Skeletal muscle satellite cell (primary cell): ENCODE measurements at regions not wholly inside any gene's neighbourhood (a gene's known extent, or its start where the extent isn't known, plus 50 kb on each side); places are given as distances from the start of the nearest gene placed in this dataset.

Experiments used
- H3K27me3 ChIP-seq: 2 replicates; pipeline ENCODE4 v1.7.0; 2013; ENCODE audit warnings: low read length; ENCODE audit not compliant: control insufficient read depth, insufficient read depth
- H3K36me3 ChIP-seq: 2 replicates; pipeline ENCODE4 v1.7.0; 2013; ENCODE audit warnings: mild to moderate bottlenecking, control low read depth, low read length; ENCODE audit not compliant: insufficient read depth
- H3K4me1 ChIP-seq: 2 replicates; pipeline ENCODE4 v1.7.0; 2013; ENCODE audit warnings: low read length; ENCODE audit not compliant: control insufficient read depth, insufficient read depth
- H3K4me2 ChIP-seq: 2 replicates; pipeline ENCODE4 v1.7.0; 2013; ENCODE audit warnings: mild to moderate bottlenecking, low read length
- H3K4me3 ChIP-seq: 2 replicates; pipeline ENCODE4 v1.7.0; 2013; ENCODE audit warnings: low read length
- H3K9ac ChIP-seq: 2 replicates; pipeline ENCODE4 v1.7.0; 2013; ENCODE audit warnings: mild to moderate bottlenecking, low read depth, low read length, moderate library complexity
- H3K9me3 ChIP-seq: replicated peaks from 2 replicates; pipeline ENCODE4 v1.7.0; 2013; ENCODE audit warnings: mild to moderate bottlenecking, control low read depth, low read length

DNA sequence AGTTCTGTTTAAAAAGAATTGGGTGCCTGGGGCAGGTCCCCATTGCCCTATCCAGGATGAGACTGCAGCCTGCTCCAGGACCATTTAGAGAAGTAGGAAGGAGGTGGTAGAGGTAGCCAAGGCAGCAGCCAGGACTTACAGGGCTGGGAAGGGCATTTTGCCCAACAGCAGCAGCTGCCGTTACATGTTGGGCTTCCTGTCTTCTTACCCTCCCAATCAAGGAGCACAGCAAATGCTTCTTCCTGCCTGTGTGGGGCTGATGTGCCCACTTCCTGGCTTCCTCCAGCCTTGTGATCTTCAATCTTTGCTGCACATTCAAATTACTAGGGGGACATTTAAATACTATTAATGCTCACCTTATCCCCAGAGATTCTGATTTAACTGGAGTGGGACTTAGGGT, 112.0 kb downstream of the QPCT start:
- Histone ChIP-seq H3K27me3 (no peaks in the 10 kb centered on the region), H3K9me3 (no peaks in the 10 kb centered on the region), H3K4me2 (peak overlapping the region; percentile 46), H3K36me3 (no peaks in the 10 kb centered on the region), H3K4me3 (no peak overlapping the region), H3K9ac (no peak overlapping the region), H3K4me1 (peaks cover 50% of the 10 kb centered on the region)

- Histone ChIP-seq H3K4me2 (peak overlapping the region; percentile 46), H3K9me3 (no peaks in the 10 kb centered on the region), H3K4me3 (peak overlapping the region; percentile 20), H3K4me1 (peaks cover 50% of the 10 kb centered on the region), H3K27me3 (no peaks in the 10 kb centered on the region), H3K36me3 (no peaks in the 10 kb centered on the region), H3K9ac (peak overlapping the region; percentile 5)
These were observed 113.0 kb downstream of the QPCT start for GRCh38 chr2:37457401-37457901.

DNA sequence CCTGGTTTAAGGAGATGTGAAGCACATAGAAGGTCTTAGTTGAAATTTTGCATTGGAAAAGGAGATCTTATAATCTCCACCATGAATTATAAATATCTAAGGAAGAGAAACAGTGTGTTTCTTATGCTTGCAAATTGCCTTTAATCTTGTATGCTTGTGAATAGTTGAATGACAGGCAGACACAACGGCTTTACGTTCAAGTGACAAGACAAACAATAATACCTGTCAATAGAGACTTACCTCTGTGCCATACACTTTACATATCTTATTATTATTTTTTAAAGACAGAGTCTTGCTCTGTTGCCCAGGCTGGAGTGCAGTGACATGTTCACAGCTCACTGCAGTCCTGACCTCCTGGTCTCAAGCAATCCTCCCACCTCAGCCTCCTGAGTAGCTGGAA, 113.7 kb downstream of the QPCT start:
- H3K9me3 ChIP-seq: no peaks in the 10 kb centered on the region
- no peaks in the 10 kb centered on the region for H3K36me3 ChIP-seq
- H3K4me3 ChIP-seq: no peak overlapping the region
- H3K4me1 ChIP-seq: peaks cover 50% of the 10 kb centered on the region
- H3K4me2 ChIP-seq: peak overlapping the region; percentile 46
- no peaks in the 10 kb centered on the region for H3K27me3 ChIP-seq
- peak overlapping the region; percentile 5 for H3K9ac ChIP-seq

- Histone ChIP-seq H3K36me3 (no peaks in the 10 kb centered on the region), H3K9ac (peak overlapping the region; percentile 59), H3K27me3 (no peaks in the 10 kb centered on the region), H3K4me2 (peak overlapping the region; percentile 49), H3K4me1 (peaks cover 50% of the 10 kb centered on the region), H3K4me3 (peak overlapping the region; percentile 27), H3K9me3 (no peaks in the 10 kb centered on the region)
These were observed 114.9 kb downstream of the QPCT start for GRCh38 chr2:37459095-37459981.

- no peak overlapping the region for H3K4me3 ChIP-seq
- H3K9ac ChIP-seq: peak overlapping the region; percentile 5
- H3K36me3 ChIP-seq: no peaks in the 10 kb centered on the region
- peak overlapping the region; percentile 49 for H3K4me2 ChIP-seq
- H3K27me3 ChIP-seq: no peaks in the 10 kb centered on the region
- H3K9me3 ChIP-seq: no peaks in the 10 kb centered on the region
- peaks cover 50% of the 10 kb centered on the region for H3K4me1 ChIP-seq
These were observed 116.4 kb downstream of the QPCT start for GRCh38 chr2:37460896-37461229.

DNA sequence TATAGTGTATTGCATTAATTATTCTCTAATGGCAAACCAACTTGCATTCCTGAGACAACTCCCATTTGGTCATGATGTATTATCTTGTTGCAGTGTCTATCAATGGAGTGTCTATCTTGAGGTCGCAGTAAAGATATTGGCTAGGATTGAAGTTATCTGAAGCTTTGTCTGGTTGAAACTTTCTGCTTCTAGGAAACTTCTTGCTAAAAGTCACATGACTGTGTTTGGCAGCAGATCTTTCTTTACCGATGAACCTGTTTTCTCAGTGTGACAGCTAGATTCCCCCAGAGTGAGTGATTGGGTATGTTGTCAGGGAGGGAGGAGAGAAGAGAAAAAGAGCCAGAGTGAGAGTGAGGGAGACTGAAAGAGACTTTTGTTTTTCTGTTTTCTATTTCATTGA, 119.6 kb downstream of the QPCT start:
- Histone ChIP-seq H3K27me3 (no peaks in the 10 kb centered on the region), H3K9me3 (no peaks in the 10 kb centered on the region), H3K4me2 (no peak overlapping the region), H3K9ac (no peak overlapping the region), H3K36me3 (no peaks in the 10 kb centered on the region), H3K4me3 (no peak overlapping the region), H3K4me1 (peaks cover 20% of the 10 kb centered on the region)

GRCh38 chr2:37466533-37467222, 122.2 kb downstream of the QPCT start:
- H3K9ac ChIP-seq: no peak overlapping the region
- peaks cover 6% of the 10 kb centered on the region for H3K4me1 ChIP-seq
- no peaks in the 10 kb centered on the region for H3K9me3 ChIP-seq
- H3K4me3 ChIP-seq: no peak overlapping the region
- no peaks in the 10 kb centered on the region for H3K27me3 ChIP-seq
- no peaks in the 10 kb centered on the region for H3K36me3 ChIP-seq
- H3K4me2 ChIP-seq: no peak overlapping the region

GRCh38 chr2:37468170-37468569, 123.7 kb downstream of the QPCT start:
- Histone ChIP-seq H3K4me2 (no peak overlapping the region), H3K27me3 (no peaks in the 10 kb centered on the region), H3K9me3 (no peaks in the 10 kb centered on the region), H3K36me3 (no peaks in the 10 kb centered on the region), H3K9ac (no peak overlapping the region), H3K4me1 (peaks cover 19% of the 10 kb centered on the region), H3K4me3 (no peak overlapping the region)

DNA sequence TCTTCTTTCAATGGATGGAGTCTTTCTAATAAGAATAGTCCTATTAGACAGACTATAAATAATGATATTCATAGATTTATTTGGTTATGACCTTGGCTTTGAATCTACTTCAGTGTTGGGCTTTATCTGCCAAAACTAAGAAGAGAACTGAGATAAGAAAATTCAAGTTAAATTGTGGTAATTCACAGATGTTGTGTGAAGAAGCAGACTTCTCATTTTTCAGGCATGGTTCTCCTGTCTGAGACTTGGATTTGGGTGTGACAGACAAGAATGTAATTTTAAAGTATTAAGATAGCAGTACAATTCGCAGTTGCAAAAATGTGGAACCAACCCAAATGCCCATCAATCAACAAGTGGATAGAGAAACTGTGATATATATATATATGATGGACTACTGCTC, 124.7 kb downstream of the QPCT start:
- Histone ChIP-seq H3K36me3 (no peaks in the 10 kb centered on the region), H3K9ac (no peak overlapping the region), H3K27me3 (no peaks in the 10 kb centered on the region), H3K9me3 (no peaks in the 10 kb centered on the region), H3K4me1 (peaks cover 23% of the 10 kb centered on the region), H3K4me2 (no peak overlapping the region), H3K4me3 (no peak overlapping the region)

DNA sequence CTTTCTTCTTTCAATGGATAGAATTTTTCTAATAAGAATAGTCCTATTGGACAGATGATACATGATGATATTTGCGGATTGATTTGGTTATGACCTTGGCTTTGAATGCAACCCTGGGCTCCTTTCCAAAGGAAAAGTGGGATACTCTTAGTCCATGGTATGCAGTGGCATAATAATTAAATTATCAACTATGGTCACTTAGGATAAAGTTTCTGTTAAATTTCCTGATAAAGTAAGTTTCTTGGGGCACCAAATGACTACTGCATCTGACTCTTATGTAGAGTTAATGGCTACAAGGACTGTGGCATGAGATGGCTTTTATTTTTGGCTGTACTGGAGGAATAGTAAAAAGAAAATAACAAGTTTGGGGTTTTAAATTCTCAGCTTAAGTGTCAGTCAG, 126.7 kb downstream of the QPCT start:
- Histone ChIP-seq H3K27me3 (no peaks in the 10 kb centered on the region), H3K9ac (no peak overlapping the region), H3K9me3 (no peaks in the 10 kb centered on the region), H3K36me3 (no peaks in the 10 kb centered on the region), H3K4me3 (no peak overlapping the region), H3K4me1 (peaks cover 23% of the 10 kb centered on the region), H3K4me2 (no peak overlapping the region)

DNA sequence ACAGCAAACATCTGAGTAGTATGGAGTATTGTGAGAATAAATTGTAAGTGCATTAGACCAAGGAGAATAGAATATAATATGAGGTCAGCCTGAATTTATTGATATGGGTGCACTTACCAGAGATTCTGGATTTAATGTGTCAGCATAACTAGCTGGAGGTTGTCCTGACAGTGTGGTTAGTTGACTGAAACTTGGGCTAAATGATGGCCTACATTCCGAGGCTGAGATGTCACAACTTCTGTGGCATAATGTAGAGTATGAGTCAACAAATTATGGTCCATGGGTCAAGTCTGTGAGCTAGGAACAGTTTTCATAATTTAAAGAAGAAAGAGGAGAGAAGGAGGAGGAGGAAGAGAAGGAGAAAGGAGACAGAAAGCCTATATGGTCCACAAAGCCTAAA, 127.6 kb downstream of the QPCT start:
- Histone ChIP-seq H3K9me3 (no peaks in the 10 kb centered on the region), H3K9ac (peak overlapping the region; percentile 48), H3K27me3 (no peaks in the 10 kb centered on the region), H3K4me2 (peak overlapping the region; percentile 72), H3K4me1 (peaks cover 29% of the 10 kb centered on the region), H3K36me3 (no peaks in the 10 kb centered on the region), H3K4me3 (peak overlapping the region; percentile 6)
